ENCODE measurements at regions not wholly inside any gene's neighbourhood (a gene's known extent, or its start where the extent isn't known, plus 50 kb on each side); places are given as distances from the start of the nearest gene placed in this dataset.

DNA sequence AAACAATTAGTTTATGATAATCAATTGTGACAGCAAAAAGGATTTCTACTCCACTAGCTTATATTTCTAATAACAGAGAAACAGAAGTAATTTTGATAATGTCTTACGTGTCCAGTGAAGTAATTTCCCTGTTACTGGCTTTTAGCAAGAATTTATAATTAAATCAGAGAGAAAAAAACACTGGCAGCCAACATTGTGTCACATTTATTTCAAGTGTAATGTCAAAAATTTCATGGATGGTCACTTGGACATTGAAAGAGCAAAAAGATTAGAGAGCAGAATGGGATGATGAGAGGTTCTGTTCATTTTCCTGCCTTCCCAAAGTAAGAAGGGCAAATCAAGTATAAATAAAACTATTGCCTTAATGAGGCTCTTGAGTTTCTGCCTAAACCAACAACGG is 239.3 kb upstream of the SEMA6A start:
- DNase-seq: no peak
- no peak overlapping the region for H3K27ac ChIP-seq
- no peaks in the 10 kb centered on the region for H3K4me1 ChIP-seq
- H3K27me3 ChIP-seq: no peaks in the 10 kb centered on the region
- no peak for TF ChIP-seq POLR2A (IDR thresholded peaks at IDR 0.05)
- TF ChIP-seq, protein P1, sequence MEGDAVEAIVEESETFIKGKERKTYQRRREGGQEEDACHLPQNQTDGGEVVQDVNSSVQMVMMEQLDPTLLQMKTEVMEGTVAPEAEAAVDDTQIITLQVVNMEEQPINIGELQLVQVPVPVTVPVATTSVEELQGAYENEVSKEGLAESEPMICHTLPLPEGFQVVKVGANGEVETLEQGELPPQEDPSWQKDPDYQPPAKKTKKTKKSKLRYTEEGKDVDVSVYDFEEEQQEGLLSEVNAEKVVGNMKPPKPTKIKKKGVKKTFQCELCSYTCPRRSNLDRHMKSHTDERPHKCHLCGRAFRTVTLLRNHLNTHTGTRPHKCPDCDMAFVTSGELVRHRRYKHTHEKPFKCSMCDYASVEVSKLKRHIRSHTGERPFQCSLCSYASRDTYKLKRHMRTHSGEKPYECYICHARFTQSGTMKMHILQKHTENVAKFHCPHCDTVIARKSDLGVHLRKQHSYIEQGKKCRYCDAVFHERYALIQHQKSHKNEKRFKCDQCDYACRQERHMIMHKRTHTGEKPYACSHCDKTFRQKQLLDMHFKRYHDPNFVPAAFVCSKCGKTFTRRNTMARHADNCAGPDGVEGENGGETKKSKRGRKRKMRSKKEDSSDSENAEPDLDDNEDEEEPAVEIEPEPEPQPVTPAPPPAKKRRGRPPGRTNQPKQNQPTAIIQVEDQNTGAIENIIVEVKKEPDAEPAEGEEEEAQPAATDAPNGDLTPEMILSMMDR (IDR thresholded peaks at IDR 0.05): no peak
- no peak overlapping the region for H3K4me3 ChIP-seq
- no peaks in the 10 kb centered on the region for H3K36me3 ChIP-seq
- no peaks in the 10 kb centered on the region for H3K9me3 ChIP-seq

DNA sequence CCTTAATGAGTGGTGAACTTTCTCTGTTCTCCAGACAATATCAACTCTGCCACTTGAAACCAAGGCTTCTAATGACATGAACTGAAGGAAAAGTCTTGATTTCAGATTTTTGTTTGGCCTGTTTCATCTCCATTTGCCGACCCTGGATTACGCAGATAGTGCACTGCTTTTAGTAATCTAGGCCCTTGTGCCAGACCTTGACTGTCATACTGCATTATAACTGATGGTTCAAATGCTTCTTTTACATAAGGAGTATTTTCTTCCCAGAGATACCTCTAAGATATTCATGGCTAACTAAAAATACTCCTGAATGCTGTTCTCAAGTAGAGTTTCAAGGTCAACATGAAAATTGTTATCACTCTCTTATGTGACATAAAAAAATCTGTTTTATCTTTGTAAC is 238.7 kb upstream of the SEMA6A start:
- no peak for DNase-seq
- Histone ChIP-seq H3K27me3 (no peaks in the 10 kb centered on the region), H3K4me1 (no peaks in the 10 kb centered on the region), H3K36me3 (no peaks in the 10 kb centered on the region), H3K27ac (no peak overlapping the region), H3K9me3 (no peaks in the 10 kb centered on the region), H3K4me3 (no peak overlapping the region)
- TF ChIP-seq, protein P1 (IDR thresholded peaks at IDR 0.05): no peak
- TF ChIP-seq POLR2A (IDR thresholded peaks at IDR 0.05): no peak

DNA sequence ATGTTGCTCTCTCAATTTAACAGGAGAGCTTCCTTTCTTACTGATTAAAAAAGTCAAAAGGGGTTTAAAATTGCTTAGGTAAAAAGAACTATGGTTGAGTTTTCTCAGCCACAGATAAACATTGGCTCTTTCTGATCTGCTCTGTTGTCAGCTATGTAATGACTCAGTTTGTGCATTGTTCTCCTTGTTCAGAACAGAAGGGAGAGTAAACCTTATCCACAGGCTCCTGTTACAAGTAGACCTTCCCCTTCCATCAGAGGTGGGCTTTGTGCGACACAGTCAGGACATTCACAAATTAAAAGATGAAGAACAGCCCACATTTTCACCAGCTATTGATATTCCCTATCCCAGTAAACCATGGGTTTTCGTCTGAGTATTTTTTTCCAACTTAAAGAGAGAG is 236.3 kb upstream of the SEMA6A start:
- no peak for TF ChIP-seq POLR2A (IDR thresholded peaks at IDR 0.05)
- TF ChIP-seq, protein P1 (IDR thresholded peaks at IDR 0.05): no peak
- no peak overlapping the region for H3K4me3 ChIP-seq
- H3K36me3 ChIP-seq: no peaks in the 10 kb centered on the region
- H3K9me3 ChIP-seq: no peaks in the 10 kb centered on the region
- H3K27me3 ChIP-seq: no peaks in the 10 kb centered on the region
- DNase-seq: no peak
- H3K27ac ChIP-seq: no peak overlapping the region
- no peaks in the 10 kb centered on the region for H3K4me1 ChIP-seq

GRCh38 chr5:116806836-116807235 is 232.2 kb upstream of the SEMA6A start:
- TF ChIP-seq, protein P1 (IDR thresholded peaks at IDR 0.05): no peak
- TF ChIP-seq POLR2A (IDR thresholded peaks at IDR 0.05): no peak
- no peaks in the 10 kb centered on the region for H3K36me3 ChIP-seq
- H3K4me3 ChIP-seq: no peak overlapping the region
- no peaks in the 10 kb centered on the region for H3K4me1 ChIP-seq
- no peaks in the 10 kb centered on the region for H3K9me3 ChIP-seq
- DNase-seq: no peak
- no peaks in the 10 kb centered on the region for H3K27me3 ChIP-seq
- H3K27ac ChIP-seq: no peak overlapping the region

- Histone ChIP-seq H3K9me3 (no peaks in the 10 kb centered on the region), H3K27me3 (no peaks in the 10 kb centered on the region), H3K4me1 (no peaks in the 10 kb centered on the region), H3K36me3 (no peaks in the 10 kb centered on the region), H3K27ac (no peak overlapping the region), H3K4me3 (no peak overlapping the region)
- TF ChIP-seq, protein P1 (IDR thresholded peaks at IDR 0.05): no peak
- no peak for TF ChIP-seq POLR2A (IDR thresholded peaks at IDR 0.05)
- no peak for DNase-seq
These were observed 224.8 kb upstream of the SEMA6A start for GRCh38 chr5:116799401-116799800.

DNA sequence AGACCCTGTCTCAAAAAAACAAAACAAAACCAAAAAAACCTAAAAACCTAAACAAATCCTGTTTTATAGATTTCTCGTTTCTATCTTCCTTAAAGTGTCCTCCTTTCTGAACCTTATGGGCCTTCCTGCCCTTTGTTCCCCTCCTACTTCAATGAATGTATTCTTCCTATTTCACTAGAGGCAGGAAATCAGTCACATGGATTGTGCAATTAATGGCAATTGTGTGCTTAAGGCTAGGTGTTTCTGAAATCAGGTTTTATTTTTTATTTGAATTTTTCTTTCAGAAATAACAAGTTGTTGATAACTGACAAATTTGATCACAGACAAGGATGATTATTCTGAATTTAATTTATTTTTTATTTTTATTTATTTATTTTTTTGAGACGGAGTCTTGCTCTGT is 220.6 kb upstream of the SEMA6A start:
- DNase-seq: no peak
- TF ChIP-seq, protein P1 (IDR thresholded peaks at IDR 0.05): no peak
- no peak for TF ChIP-seq POLR2A (IDR thresholded peaks at IDR 0.05)
- Histone ChIP-seq H3K4me1 (no peaks in the 10 kb centered on the region), H3K27me3 (no peaks in the 10 kb centered on the region), H3K9me3 (no peaks in the 10 kb centered on the region), H3K4me3 (no peak overlapping the region), H3K27ac (no peak overlapping the region), H3K36me3 (no peaks in the 10 kb centered on the region)

Data from Peyer's patch (tissue), 4 donors.